HT-29 (cell line): ENCODE measurements at regions not wholly inside any gene's neighbourhood (a gene's known extent, or its start where the extent isn't known, plus 50 kb on each side); places are given as distances from the start of the nearest gene placed in this dataset.

Experiments
- DNase-seq: peaks from one replicate; pipeline ENCODE4 v3.0.0-alpha.2; 2015; ENCODE audit warnings: low spot score

DNA sequence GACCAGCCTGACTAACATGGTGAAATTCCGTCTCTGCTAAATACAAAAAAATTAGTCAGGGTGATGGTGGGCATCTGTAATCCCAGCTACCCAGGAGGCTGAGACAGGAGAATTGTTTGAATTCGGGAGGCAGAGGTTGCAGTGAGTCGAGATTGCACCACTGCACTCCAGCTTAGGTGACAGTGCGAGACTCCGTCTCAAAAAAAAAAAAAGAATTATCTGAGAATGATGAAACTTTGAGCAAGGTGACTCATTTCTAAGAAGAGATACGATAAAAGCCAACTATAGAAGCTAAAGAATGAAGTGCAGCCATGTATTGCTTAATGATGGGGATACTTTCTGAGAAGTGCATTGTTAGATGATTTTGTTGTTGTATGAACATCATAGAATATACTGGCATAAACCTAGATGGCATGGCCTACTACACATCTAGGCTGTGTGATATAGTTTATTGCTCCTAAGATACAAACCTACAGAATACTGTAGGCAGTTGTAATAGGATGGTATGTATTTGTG, 64.7 kb downstream of the SNRPE start:
- DNase-seq = no peak

DNA sequence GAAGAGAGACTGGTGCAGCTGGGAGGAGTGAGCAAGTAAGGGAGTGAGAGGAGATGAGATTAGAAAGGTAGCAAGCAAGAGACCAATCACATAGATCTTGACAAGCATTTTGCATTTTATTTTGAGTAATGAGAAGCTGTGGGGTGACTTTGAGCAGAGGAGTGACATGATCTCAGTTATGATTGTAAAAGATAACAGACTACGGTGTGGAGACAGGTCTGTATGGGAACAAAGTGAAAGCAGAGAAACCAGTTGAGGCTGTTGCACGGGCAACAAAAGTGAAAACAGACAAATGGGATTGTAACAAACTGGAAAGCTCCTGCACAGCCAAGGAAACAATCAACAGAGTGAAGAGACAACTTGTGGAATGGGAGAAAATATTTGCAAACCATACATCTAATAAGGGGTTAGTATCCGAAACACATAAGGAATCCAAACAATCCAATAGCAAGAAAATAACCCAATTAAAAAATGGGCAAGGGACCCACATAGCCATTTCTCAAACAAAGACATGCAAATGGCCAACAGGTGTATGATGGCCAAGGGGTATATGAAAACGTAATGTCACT, 68.4 kb downstream of the SNRPE start:
- peak; percentile 9 for DNase-seq

DNA sequence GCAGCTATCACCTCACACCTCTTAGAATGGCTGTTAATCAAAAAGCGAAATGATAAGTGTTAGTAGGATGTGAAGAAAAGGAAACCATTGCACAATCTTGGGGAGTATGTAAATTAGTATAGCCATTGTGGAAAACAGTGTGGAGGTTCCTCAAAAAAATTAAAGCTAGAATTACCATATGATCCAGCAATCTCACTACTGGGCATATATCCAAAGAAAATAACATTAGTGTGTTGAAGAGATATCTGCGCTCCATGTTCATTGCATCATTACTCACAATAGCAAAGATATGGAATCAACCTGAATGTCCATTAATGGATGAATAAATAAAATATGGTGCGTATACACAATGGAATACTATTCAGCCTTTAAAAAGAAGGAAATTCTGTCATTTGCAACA, 68.9 kb downstream of the SNRPE start:
- no peak for DNase-seq

DNA sequence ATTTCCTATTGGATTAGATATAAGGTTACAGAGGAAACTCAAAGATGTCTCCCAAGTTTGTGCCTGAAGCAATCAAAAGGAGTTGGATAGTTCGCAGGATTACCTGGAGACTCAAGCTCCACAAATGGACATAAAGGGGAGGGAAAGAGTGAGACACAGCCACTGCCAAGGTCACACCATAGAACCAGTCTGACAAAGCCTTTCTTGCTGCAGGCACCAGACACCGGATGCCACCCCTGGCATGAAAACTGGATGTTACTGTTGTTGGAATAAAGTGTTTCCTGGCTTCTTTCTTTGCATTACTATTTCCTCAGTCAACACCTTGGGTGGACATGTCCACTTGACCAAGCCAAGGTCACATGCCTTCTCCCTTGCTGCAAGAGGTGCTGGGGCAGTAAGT, 70.6 kb downstream of the SNRPE start:
- no peak for DNase-seq

DNA sequence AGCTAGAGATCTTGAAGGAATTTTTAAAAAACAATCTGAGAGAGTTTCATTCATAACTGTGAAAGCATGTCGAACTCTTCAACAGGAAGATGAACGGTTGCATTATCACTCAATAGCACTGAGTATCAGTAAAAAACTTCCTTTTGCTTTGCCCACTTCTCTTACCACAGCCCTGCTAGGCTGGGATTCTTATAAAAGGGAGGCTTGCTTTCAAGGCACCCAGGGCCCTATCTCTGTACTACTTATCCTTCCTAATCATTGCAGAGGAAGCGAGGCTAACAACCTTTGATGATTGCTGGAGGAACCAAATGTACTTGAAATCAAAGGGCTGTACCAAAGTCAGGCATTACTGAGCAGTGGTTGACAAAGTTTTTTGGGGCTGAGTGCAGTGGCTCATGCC, 71.2 kb downstream of the SNRPE start:
- DNase-seq = no peak

DNA sequence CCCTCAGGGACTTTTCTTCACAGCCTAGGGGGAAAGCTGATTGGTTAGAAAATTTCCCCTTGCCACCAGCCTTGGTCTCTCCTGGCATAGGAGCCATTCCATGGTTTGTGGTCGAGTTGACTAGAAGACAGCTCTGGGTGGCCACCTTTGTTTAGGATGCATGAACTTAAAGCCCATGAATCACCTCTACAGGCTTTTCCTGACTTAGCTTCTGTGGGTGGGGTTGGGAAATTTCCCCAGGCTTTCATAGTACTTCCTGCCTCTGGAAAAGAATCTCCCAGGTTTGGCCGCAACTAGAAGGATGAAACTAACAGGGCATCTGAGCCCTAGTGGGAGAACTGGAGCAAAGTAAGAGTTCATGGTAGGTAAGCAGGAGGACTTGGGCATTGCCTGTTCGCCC, 72.6 kb downstream of the SNRPE start:
- no peak for DNase-seq

DNA sequence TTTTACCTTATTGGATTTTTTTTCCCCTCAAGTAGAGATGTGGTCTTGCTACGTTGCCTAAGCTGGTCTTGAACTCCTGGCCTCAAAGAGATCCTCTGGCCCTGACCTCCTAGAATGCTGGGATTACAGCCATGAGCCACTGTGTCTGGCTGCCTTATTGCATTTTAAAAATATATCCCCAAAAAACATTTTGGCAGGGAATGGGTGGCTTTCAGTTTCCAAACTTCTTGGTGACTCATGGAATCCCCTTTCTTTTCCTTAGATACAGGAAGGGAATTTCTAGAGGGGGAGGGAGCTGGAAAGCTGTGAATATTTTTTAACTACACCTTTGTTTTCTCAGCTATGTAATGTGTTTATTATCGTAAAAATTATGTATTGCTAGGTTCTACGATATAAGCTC, 73.3 kb downstream of the SNRPE start:
- no peak for DNase-seq

DNA sequence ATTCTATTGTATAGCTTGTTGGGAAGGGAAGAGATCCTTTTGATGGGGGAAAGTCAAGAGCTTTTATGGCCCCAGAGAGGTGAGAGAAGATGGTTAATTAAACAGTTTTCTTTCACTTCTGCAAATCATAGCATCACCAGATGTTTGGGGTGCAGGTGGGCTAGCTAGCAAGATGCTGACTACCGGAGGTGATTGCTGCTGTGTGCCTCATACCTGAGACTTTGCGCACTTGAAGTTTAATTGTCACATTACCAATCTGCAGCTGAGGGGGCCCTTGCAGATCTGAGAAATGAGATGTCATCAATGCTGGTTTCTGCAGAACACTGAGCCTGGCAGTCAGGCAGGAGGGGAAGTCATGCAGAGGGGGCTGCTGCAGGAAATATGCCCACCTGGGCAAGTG, 73.9 kb downstream of the SNRPE start:
- DNase-seq = no peak

DNA sequence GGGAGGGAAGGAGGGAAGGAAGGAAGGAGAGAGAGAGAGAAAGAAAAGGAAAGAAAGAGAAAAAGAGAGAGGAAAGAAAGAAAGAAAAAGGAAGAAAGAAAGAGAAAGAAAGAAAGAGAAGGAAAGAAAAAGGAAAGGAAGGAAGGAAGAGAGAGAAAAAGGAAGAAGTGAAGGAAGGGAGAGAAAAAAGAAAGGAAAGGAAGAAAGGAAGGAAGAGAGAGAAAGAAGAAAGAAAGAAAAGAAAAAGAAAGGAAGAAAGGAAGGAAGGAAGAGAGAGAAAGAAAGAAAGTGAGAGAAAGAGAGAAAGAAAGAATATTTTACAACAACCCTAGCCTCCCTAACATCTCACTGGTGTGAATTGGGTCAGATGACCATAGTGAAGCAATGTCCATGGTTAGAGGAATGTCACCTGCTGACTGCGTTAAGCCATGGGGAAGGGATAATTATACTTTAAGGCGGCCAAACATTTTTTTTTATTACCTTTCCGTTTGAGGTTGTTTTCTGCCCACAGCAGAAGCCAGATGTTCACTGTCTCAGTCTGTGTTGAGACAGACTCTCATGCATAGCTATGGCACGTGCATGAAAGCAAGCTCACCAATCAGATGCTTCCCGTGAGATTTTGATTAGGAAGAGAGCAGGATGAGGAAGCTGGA, 76.4 kb downstream of the SNRPE start:
- no peak for DNase-seq

DNA sequence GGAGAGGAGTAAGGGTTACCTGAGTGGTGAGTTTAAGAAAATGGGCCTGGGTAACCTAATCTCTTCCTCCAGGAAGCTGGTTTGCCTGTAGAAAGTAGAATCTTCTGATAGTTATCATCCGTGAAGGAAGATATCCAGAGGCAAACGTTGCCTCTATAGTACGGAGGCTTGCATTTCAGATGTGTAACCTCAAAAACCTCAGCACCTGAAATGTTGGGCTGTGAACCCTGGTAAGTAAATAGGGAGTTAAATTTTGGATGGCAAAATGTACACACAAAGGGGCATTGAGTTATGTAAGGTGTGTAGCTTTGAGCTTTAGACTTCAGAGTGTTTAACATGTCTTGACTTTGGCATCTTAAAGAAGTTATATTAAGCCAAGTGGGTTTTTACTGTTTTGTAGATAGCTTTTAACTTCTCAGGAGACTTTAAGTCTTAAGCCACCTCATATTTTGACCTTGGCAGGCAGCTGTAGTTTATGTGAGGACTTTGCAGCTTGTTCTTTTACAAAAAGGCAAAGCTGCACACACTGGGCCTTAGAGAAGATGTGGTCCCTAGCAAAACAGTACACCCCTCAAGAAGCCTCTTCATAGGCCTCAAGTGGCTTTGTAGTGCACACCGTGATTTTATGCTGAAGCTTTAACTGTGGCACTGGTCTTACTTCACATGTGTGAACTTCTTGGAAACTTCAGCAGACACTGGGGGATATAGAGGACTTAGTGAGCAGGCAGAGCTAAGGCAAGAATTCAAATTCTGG, 83.4 kb downstream of the SNRPE start:
- no peak for DNase-seq

DNA sequence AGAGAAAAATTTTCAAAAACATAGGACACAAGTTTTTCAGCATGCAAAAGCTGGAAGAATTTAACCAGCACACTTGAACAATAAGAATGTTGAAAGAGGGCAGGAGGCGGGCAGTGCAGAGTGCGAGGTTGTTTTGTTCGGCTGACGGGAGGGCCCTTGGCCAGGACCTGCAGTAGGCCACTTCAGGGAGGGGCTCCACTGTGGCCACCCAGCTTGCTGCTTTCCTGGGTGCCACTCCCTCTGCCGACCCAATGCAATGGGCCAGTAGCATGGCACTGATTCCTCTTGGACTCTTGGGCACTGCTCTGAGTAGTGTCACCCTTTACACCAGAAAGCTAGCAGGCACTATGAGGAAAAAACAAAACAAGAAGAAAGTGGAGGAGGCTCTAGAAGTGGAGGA, 92.9 kb downstream of the SNRPE start:
- no peak for DNase-seq

DNA sequence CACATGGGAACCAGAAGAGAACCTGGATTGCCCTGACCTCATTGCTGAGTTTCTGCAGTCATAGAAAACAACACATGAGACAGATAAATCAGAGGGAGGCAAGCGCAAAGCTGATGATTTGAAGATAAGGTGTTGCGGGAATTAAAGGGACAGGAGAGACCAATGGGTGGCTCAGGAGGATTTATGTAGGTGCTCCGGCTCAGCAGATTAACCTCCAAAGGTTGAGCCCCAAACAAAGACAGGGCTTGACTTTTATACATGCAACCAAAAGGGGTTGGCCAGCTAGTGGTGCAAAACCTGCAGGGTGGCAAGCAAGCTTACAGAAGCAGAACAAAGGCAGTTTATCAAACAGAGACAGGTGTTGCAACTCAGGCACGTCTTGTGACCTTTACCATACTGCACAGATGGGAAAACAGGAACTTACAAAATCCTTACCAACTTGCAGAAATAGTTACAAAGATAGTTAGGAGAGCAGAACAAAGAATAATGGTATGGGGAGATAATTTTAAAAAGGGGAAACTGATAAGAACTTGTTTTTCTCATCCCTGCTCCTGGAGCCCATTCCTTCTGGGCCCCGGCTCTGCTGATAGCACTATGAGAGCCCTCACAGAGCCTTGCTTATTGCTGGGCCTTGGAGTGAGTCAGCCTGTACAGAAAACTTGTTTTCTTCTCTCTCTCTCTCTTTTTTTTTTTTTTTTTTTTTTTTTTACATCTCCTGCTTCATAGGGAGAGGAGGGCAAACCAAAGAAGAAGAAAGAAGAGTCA, 93.6 kb downstream of the SNRPE start:
- DNase-seq = no peak

DNA sequence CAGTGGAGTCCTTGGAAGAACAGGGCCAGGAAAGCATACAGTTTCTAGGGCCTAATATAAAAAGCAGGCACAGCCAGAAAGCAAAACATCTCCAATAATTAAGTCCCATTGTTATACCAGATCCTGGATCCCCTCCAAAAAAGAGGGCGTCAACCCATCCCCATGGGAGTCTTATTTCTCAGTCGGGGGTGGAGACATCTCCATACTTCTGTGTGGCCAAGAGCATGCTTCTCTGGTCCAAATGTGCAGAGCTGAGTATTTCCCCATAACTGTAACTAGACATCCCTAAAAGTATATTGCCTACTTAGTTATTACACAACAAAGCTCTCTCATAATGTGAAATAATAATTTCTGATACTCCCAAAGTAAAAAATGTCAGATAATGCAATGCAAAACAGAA, 104.2 kb upstream of the SOX13 start:
- DNase-seq = no peak

DNA sequence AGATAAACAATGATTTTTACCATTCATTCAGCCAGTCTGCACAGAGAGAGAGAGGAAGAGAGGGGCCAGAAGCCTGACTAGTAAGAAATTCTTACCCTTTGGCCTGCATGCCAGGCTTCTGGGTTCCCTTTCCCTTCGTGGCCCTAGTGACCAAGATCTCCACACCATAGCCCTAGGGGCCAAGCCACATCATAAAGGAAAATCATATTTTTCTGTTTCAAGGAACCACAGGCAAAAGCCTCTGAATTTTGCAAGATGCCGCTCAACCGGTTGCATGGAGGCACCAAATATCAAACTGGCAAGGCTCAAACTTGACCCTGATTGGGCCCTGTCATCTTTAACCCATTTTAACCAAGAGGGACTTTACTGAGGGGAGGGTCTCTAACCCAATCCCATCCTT, 103.1 kb upstream of the SOX13 start:
- DNase-seq = no peak

DNA sequence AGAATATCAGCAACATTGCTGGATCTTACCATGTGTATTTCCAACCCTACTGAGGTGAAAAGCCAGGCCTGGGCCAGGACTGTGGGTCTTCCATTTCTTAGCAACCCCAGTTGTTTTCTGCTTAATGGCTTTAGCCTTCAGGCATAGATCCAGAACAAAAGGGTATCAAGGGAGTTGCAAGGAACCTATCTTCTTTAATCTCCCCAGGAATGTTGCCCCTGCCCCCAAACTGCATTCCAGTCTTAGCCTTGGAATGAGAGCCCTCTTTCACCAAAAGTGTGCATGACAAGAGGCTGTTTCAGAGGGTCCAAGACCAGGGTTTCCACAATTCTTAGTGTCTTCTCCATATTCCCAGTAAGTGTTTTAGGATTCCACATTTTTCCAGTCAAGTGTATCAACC, 87.9 kb upstream of the SOX13 start:
- no peak for DNase-seq

DNA sequence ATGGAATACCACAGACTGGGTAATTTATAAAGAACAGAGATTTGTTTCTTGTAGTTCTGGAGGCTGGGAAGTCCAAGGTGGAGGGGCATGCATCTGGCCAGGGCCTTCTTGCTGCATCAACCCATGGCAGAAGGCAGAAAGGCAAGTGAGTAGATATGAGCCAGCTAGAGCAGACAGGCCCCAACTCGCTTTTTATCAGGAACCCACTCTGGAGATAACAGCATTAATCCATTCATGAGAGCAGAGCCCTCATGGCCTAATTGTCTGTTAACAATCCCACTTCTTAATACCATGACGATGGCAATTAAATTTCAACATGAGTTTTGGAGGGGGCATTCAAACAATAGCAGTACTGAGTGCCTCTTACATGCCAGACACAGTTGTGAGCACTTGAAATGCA, 87.2 kb upstream of the SOX13 start:
- no peak for DNase-seq

DNA sequence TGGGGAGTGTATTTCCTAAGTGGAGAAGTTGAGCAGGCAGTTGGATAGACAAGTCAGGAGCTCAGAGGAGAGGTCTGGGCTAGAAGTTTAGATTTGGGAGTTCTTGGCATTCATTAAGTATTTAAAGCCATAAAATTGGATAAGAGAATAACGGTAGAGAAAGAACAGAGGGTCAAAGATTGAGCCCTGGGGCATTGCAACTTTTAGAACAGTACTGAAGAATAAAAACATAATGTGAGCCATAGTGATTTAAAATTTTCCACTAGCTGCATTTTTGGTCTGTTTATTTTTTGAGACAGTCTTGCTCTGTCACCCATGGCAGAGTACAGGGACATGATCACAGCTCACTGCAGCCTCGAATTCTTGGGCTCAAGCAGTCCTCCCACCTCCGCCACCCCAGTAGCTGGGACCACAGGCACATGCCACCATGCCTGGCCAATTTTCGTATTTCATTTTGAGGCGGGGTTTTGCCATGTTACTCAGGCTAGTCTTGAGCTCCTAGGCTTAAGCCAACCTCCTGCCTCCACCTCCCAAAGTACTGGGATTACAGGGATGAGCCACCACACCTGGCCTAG, 85.9 kb upstream of the SOX13 start:
- DNase-seq = no peak

DNA sequence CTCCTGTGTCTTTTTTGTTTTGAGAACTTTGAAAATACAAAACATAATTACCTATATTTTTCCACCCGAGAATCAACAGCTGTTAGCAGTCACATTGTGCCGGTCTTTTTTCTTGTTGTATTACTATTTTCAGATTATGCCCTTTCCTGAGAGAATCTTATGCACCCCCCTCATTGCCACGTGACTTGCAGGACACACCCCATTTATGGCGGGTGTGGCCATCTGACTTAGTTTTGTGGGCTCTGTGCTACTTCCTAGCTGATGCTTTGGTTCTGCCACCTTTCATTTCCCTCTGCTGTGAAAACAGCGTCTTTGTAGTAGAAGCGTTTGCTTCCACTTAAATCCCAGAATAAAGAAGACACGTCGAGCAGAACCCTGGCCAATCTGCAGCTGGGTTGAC, 82.8 kb upstream of the SOX13 start:
- no peak for DNase-seq

DNA sequence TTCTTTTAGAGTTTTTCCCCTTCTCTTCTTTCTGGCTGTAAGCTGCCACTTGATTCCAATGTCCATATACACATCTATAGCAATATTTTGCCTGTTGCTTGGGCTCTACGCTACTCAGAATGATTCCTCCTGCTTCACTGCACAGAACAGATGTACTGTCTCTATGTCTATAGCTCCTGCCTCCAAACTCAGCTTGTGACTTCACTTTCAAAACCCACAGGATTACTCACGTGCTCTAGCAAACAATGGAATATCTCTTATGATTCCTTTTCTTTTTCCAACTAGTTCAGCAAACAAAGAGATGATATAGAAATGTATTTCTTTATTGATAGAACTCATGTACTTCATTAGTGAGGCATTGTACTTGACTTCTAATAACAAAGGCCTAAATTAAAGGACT, 80.5 kb upstream of the SOX13 start:
- no peak for DNase-seq

DNA sequence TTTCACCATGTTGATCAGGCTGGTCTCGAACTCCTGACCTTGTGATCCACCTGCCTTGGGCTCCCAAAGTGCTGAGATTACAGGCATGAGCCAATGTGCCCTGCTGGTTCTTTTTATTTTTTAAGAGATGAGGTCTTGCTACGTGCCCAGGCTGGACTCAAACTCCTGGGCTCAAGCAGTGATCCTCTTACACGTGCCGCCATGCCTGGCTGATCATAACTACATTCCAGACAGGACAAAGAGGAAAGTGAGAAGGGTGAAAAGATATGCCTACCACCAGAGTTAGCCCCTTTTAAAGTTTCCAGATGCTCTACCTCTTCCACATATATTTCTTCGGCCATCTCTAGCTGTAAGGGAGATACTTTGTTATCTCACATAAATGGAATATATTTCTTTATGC, 79.7 kb upstream of the SOX13 start:
- no peak for DNase-seq

DNA sequence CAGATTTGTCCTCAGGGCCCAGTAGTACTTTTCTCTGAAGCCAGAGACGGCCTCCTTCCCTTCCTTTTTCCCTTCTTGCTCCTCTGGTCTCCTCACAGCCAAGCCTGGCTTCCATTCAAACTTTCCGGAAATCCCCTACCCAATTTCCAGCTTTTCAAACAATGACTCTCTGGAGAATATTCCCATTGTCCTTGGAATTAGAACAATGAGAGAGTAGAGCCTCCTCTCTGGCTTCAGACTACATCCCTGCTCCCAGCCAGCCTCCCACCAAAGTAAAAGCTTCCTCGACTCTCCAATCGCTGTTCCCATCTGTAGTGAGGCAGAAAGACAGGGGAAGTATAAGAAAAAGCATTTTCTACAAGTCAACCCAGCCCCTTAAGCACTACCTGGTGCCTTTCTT, 77.7 kb upstream of the SOX13 start:
- no peak for DNase-seq

DNA sequence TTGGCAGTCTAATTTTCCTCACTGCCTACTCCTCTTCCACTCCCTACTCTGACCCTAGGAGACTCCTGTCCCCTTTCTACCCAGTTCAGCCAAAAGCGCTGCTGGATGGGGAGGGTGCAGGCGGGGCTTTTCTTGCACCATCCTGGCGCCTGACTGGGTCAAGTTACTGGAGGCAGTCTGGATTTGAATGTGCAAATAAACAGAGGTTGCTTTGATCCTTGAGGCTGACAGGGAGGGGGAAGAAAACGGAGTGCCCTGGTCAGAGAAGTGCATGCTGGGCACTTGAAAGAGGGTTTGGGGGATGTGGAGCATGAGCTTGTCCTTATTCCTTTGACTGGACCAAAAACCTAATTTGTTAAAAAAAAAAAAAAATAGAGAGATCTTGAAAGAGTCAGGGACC, 76.8 kb upstream of the SOX13 start:
- DNase-seq = no peak
